Suppressor macrophage treated with lipopolysaccharide for 4 hours (primary cell): ENCODE measurements at regions not wholly inside any gene's neighbourhood (a gene's known extent, or its start where the extent isn't known, plus 50 kb on each side); places are given as distances from the start of the nearest gene placed in this dataset.

ENCODE experiments used
- DNase-seq: peaks from one replicate; pipeline ENCODE4 v3.0.0-alpha.2; 2020

DNA sequence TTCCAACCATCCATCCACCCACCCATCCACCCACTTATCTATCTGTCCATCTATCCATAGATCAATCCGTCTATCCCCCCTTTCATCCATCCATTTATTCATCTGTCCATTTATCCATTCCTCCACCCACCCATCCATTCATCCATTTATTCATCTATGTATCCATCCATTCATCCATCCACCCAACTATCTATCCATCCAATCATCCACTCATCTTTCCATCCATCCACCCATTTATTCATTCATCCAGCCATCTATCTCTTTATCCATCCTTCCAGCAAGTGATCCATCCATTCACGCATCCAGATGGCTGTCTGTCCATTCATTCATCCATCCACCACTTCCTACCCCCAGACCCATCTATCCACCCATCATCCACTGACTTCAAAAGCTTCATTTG is 84.0 kb upstream of the CD99 start:
- DNase-seq = no peak

DNA sequence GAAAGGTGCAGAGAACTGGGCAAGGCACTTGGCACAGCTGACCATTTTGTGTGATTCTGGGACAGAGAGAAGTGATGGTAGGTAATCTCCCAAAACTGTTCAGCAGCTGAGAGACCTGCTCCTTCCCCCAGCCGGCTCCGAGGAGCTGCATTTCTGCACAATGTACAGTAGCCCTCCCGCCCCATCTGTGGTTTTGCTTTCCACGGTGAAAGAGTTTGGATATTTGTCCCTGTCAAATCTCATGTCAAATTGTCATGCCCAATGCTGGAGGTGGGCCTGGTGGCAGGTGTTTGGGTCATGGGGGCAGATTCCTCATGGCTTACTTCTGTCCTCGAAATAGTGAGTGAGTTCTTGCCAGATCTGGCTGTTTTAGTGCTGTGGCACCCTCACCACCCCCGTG is 90.5 kb upstream of the CD99 start:
- no peak for DNase-seq

DNA sequence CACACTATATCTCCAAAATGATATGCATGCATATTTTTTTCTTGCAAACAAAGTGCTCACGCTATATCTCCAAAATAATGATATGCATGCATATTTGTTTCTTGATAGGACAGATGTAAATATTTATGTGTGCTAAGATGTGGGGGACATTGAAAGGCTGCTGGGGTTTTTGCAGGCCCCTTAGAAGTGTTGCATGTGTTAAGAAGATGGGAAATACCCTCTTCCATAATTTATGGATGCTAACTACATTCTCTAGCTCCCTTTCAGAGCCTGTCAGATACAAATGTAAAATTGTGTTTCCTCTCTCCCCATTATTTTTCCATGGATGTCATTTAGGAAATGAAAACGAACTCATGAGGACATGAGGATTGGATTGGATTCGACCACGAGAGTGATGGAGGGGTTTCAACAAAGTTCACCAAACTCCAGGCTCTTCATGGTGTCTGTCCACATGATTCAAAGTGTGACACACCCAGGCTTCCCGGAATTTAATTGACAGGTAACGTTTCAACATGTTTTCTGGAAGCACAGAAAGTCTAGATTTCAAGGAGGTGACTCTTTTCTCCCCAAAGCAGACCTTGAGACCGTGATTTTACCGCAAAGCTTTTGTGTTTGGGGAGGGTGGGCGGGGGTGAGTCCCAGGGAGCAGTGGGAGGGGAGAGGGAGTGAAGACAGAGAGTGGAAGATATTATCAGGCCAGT is 94.4 kb upstream of the CD99 start:
- no peak for DNase-seq

DNA sequence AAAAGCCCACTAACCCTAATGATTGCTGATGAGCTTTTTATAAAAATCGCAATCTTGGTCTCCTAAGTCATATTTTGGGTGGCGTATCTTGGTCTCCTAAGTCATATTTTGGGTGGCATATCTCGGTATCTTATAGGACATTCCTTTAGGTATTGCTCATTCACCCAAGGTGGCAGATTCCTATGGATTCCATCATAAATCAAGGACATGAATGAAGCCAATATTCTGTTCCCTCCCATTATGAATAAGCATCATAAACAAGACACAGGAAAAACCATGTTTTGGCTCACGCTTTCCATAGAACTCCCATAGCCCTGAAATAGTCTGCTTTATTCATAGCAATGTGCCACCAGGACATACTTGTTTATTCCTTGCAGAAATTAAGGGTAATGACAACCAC is 95.0 kb upstream of the CD99 start:
- DNase-seq = no peak

DNA sequence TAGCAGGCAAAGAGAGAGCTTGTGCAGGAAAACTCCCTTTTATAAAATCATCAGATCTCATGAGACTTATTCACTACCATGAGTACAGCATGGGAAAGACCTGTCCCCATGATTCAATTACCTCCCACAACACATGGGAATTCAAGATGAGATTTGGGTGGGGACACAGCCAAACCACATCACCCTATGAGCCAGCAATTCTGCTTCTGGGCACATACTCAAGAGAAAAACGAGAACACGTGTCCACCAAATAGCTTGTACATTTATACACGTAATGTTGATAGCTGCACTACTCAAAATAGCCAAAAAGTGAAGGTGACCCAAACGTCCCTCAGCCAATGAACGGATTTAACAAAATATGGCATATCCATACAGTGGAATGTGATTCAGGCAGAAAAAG is 94.5 kb upstream of the DHRSX start:
- DNase-seq = no peak

DNA sequence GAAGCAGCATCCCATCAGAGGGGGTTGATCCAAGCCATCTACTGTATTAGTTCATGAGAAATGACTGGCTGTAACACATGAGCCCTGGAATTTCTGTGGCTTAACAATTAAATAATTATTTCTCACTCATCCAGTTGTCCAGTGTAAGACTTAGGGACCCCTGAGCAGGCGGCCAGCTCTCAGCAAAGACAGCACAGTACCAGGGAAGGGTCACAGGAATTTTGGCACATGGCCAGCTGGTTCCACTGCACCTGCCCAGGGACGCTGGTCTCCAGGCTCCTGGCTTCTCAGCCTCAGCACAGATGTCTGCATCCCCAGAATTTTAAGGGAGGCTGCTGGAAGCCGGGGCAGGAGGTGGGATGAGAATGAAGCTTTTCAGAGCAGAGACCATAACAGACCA is 93.7 kb upstream of the DHRSX start:
- no peak for DNase-seq

DNA sequence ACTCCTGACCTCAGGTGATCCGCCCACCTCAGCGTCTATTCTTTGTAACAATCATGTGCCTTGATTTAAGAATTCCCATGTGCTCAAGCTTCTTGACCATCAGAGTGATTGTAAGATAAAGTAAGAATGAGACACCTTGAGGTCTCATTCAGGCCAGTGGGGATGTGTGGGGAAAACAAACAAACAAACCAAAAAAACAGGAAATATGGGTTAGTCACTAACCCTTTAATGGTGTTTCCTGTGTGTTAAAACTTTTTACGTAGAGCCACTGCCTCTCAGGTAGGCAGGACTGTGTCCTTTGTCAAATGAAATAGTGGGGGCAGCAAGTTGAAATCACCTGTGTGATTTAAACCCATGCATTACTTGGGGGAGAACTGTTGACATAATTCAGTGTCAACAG is 91.5 kb upstream of the DHRSX start:
- no peak for DNase-seq

DNA sequence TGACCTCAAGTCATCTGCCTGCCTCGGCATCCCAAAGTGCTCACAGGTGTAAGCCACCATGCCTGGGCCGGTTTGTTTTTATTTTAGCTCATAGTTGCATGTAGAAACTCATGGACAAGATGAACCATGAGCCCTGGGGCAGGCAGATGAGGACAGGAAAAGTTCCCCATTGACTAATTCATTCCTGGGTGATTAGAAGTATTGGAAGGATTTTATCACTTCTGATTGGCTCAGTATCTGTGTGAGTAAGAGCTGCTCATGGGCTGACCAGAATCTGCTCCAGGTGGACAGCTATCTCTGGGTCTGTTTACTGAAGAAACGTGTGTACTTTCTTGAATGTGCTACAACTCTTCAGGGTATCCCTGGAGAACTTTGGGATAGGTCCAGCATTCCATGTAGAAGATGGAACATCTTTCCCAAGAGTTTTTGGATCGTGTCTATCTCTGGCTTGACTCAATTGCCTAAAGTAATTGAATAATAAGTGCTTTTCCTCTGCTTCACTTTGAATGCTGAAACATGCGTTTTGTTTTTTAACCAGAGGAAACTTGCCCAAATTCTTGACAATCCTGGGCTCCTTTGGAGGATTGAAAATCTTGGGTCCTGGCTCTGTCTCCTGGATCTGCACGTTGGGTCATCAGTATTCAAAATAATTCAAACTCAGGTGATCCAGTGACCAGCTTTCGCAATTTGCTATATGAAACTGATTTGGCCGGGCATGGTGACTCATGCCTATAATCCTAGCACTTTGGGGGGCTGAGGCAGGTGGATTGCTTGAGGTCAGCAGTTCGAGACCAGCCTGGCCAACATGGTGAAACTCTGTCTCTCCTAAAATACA is 88.6 kb upstream of the DHRSX start:
- no peak for DNase-seq

DNA sequence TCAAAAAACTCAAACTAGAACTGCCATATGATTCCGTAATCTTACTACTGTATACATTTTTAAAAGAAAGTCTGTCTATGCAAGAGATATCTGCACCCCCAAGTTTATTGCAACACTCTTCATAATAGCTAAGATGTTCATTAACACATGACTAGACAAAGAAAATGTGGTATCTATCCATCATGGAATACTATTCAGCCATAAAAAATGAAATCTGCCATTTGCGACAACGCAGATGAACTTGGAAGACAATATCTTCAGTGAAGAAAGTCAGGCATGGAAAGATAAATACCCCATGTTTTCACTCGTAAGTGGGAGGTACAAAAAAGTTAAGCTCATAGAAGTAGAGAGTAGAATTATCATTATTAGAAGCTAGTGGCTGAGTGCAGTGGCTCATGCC is 87.3 kb upstream of the DHRSX start:
- DNase-seq = no peak

DNA sequence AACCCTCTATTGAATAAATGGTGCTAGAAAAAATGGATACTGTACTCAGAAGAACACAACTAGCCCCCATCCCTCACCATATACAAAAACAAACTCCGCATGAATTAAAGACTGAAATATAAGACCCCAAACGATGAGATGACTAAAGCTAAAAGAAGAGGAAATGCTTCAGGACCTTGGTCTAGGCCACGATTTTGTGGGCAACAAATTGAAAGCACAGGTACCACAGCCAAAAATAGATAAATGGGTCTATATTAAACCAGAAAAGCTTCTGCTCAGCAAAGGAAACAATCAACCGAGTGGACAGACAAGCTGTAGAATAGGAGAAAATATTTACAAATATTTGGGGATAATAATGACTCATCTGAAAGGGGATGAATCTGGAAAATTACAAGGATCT is 86.4 kb upstream of the DHRSX start:
- DNase-seq = no peak

DNA sequence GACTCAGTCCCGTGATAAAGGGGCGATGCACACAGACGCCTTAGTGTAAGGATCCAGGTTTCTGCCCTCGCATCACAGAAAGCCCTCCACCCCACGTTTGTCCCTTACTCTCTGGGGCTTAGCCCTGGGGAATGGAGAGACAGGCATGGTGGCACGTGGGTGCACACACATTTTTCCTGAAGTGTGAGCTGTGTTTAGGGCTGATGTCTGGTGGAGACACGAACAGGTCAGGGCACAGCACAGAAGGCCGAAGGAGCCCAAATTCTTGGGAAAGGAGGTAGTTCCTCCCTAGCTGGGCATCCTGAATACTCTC is 84.3 kb upstream of the DHRSX start:
- DNase-seq = no peak

DNA sequence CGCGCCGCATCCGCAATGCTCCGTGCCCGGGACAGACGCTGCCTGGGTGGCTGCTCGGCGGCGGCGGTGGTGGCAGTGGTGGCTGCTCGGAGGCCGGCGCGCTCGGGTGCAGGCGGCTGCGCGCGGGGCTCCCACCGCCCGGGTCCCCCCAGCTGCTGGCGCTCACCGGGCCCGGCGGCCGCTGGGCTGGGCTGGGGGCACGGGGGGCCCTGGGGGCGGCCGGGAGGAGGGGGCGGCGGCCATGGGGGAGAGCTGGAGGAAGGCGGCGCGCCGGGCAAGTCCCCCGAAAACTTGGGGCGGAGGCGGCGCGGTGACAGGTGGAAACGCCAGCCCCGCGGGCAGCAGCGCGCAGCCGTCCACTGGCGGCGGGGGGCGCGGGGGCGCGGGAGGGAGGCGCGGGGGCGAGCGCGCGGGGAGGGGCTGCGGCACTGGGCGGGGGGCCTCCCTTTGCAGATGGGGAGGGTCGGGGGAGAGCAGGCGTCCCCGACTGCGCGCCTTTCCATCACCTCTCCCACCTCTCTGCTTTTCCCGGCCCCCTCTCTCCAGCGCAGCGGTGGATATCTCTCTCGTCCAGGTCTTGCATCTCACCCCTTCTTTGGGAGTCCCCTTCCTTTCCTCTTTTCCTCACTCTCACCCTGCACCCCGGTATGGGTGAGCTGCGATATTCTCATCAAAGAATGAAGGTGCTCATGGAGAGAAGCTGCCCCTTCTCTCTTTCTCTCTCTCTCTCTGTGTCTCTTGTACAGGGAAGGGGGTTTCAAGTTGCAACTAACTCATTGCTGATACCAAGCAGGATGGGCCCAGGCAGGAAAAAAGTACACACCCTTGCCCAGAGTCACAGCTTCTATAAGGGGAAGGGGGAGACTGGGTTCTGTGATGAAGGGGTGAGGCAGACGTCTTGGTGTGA is 83.7 kb upstream of the DHRSX start:
- DNase-seq = no peak

DNA sequence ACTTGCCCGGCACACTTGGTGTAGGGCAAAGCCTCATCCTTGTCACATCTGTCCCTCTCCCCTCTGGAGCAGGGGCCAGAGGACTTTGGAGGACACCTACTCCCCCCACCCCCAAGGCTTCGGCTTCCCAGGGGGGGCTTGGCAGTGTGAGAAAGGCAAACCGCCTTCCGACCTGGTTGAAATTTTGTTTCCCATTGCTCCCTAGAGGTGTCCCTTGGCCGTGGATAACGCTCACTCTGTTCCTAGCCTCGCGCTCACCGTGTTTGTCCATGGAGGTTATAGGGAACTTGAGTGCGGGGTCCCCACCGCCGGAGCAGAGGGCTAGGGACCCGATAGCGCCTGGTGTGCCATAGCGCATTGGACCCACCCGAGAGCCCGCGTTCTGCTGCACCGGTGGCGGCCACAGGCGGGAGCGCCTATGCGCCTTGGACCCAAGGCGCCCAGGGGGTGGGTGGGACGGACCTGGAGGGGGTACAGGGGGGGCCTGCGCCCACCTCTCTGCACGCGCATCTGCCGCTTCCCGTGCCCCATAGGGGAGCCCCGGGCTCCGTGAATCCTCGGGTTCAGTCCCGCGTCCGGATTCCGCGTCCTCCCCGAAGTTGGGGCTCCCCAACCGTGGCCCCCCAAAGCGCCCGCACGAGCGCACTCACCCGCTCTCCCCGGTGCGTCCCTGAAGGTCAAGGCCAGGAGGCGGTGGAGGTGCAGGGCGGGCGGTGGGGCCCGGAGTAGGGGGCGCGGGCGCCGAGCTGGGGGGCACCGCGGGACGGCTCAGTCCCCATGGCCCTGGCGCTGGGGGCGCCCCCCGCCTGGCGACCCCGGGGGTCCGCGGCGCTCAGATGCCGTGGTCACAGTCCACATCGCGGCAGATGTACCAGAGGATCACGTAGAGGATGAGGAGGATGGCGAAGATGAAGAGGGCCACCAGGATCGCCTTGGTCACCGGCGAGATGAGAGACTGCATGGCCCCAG is 82.7 kb upstream of the DHRSX start:
- DNase-seq = no peak

DNA sequence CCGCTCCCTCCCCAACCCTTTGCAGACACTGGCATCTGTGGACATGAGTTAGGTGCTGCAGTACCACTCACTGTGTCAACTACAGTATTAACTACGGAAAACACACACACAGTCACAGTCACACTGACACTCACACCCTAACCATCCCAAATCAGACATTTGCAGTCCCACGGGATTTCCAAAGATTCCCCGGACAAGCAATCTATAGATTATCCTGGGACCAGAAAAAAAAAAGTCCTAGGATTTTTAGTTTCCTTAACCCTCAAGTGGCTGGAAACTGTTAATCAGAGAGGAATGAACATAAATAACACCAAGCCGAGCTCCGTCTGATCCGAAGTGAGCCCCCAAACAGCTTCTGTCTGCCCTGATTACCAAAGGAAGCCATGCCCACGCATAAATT is 81.9 kb upstream of the DHRSX start:
- no peak for DNase-seq

DNA sequence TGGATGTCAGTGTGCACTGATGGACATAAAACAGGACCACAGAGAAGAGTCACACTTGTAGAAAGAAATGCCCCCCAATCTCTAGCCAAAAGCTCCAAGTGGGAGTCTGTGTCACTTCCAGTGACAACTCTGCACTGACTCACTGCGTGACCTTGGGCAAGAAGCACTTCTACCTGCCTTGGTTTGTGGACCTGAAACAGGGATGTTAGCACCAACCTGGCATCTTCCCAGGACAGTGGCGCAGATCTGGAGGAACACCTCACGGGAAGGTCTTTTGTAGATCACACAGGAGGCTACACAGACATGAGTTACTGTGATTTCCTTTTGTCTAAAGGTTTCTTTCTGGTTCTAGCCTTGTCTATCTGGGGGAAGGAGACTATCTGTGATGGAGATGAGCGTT is 80.5 kb upstream of the DHRSX start:
- no peak for DNase-seq

DNA sequence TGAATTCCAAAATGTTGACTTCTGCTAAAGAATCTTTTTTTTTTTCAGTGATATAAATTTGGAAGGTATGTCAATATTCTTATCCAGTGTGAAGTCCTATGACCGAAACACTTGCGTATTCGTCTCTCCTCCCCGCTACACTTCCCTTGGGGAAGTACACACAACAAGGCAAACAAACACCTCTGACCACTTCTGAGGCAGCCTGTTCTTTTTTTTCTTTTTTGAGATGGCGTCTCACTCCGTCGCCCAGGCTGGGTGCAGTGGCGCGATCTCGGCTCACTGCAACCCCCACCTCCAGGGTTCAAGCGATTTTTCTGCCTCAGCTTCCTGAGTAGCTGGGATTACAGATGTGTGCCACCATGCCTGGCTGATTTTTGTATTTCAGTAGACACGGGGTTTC is 78.1 kb upstream of the DHRSX start:
- DNase-seq = no peak

DNA sequence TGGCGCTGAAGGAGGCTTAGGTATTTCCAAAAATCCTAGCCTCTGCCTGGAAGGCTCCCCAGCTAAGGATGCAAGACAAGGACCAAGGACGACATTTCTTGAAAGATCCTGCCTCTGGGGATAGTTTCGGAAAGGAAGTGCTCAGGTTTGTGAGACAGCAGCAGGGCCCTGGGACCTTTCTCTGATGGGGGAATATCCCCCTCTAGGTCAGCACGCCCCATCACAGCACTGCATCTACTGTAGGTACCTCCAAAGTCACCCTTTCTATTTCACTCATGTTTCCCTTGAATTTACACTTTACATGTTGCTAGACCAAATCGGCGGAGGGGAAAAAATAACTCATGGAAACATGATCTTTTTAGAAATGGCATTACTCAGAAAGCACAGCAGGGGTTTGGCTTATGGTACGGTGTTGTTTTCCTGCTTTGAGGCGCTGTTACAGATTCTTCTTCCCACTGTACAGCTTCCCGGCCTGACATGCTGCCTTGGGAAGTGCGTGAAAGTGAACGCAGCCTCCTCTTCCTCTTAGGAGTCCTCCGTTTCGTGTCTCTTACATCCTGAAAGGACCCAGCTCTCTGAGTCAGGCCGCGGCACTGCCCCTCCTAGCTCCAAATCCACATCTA is 77.2 kb upstream of the DHRSX start:
- DNase-seq = no peak

DNA sequence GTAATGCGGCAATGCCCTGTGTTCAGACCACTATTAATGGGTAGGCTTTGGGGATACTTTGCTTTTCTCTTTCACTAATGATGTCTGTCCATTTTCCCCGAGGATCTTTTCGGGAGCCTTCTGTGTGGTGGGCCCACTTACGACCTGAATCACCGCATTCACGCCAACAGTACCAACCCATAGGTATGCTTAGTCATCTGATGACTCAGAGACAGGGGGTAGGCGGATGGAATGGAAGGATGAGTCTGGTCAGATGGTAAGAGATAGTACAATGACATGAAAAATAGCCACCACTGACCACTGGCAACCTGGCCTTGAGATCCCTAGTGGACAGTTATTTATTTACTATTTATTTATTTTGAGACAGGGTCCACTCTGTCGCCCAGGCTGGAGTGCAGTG is 76.0 kb upstream of the DHRSX start:
- no peak for DNase-seq

DNA sequence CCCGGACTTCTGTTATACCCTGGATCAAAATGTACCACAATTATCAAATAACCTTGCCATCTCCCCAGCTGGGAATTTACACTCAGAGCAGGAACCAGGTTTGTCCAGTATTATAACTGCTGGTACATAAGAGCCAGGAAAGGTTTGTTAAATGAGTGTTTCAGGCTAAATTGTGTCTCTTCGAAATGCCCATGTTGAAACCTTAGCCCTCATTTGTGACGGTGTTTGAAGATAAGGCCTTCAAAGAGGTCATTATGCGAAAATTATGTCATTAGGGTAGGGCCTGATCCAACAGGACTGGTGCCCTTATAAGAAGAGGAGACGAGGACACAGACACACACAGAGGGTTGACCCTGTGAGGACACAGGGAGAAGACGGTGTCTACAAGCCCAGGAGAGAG is 73.5 kb upstream of the DHRSX start:
- DNase-seq = no peak

DNA sequence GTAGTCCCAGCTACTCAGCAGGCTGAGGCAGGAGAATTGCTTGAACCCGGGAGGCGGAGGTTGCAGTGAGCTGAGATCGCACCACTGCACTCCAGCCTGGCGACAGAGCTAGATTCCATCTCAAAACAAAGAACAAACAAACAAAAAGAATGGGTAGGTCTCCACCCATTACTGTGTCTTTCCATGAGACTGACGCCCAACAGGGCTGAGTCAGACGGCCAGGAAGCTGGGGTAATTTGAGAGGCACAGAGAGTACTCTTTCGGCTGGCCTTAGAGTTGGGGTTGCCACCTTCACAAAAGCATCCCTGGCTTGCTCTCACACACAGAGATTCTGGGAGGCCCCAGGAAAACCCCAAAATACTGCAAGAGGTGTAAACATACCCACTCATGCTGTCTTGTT is 72.0 kb upstream of the DHRSX start:
- no peak for DNase-seq

DNA sequence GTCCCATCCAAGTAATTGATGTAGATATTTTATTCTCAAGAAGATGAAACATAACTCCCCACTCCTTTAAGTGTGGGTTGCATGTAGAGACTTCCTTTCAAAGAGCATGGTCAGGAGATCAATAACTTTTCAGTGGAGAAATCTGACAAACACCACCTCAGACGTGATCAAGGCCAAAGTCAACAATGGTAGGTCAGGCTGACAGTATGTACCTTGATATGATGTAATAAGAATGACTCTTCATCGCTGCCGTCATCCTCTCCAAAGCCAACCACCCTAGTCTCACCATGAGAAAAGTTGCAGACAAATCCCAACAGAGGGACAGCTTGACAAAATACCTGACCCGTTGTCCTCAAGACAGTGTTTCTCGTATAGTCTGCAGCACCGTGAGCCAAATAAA is 67.3 kb upstream of the DHRSX start:
- DNase-seq = no peak

DNA sequence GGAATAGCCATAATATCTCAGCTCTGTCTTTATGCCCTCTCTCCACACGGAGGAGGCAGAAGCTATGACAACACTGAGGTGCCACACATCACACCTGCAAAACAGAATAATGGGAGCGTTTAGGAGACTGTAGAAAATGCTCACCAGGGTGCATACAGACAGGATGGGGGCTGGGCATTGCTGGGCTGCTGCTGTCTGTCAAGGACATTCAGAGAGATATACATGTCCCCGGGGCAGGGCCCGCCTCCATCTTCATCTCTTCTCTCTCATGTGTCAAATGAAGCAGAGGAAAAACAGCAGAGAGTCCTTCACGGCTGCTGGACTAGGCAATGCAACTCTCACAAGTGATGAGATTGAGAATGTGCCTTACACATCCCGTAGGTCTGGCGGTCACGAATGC is 65.3 kb upstream of the DHRSX start:
- no peak for DNase-seq
